Right atrium auricular region (tissue), 2 donors: ENCODE measurements at regions not wholly inside any gene's neighbourhood (a gene's known extent, or its start where the extent isn't known, plus 50 kb on each side); places are given as distances from the start of the nearest gene placed in this dataset.
"Not testable (repeated sequence)": the region's sequence is repeated elsewhere in the genome, so short reads cannot be mapped to it uniquely, and the experiment has no call there.

Source experiments
- DNase-seq: peaks from one replicate; pipeline ENCODE4 v3.0.0-alpha.2; 2019; ENCODE audit warnings: low spot score
- H3K27ac ChIP-seq, 2 donors: fragments of 200-600 bp; sonication (generic); 1 replicate in 1 of 2; 2 replicates in 1 of 2; pipeline ENCODE4 v1.5.1; 2016 to 2019
- H3K27me3 ChIP-seq, 2 donors: fragments of 200-600 bp; sonication (generic); one replicate each; pipeline versions ENCODE4 v1.5.1 to v1.6.0; 2017 to 2019
- H3K36me3 ChIP-seq: fragments of 200-600 bp; sonication (generic); one replicate; pipeline ENCODE4 v1.5.1; 2016
- H3K4me1 ChIP-seq, 2 donors: fragments of 200-600 bp; sonication (generic); one replicate each; pipeline versions ENCODE4 v1.5.1 to v1.6.0; 2017 to 2019
- H3K4me3 ChIP-seq, 2 donors: fragments of 200-600 bp; sonication (generic); 1 replicate in 1 of 2; 2 replicates in 1 of 2; pipeline ENCODE4 v1.5.1; 2017 to 2019; ENCODE audit warnings: mild to moderate bottlenecking in 1 of 2, moderate library complexity in 1 of 2
- H3K9me3 ChIP-seq, 2 donors: fragments of 200-600 bp; sonication (generic); one replicate each; pipeline ENCODE4 v1.5.1; 2019
- TF ChIP-seq, protein P1 (sequence below), 2 donors: fragments of 200-600 bp; sonication (generic); IDR thresholded peaks; one replicate each; pipeline ENCODE4 v1.5.1; 2019; ENCODE audit warnings: antibody characterized with exemption in 2 of 2

DNA sequence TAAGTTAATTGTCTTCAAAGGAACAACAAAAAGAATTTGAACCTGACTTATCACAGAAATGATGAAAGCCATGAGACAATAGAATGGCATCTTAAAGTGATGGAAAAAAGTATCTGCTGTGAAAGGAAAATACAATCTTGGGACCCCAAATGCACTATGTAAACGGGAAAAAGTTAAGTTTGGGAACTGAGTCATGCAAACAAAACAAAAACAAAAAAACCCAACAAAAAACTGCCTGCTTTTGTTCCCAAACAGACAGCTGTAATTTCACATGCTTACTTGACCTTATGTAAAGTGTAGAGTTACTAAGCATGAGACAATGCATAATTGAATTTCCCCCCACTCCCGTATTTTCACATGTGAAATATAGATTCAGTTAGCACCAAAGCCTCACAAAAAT, 122.1 kb upstream of the RBMS1 start:
- H3K27ac ChIP-seq: no peak overlapping the region
- H3K4me3 ChIP-seq: no peak overlapping the region
- H3K36me3 ChIP-seq: no peaks in the 10 kb centered on the region
- TF ChIP-seq, protein P1, sequence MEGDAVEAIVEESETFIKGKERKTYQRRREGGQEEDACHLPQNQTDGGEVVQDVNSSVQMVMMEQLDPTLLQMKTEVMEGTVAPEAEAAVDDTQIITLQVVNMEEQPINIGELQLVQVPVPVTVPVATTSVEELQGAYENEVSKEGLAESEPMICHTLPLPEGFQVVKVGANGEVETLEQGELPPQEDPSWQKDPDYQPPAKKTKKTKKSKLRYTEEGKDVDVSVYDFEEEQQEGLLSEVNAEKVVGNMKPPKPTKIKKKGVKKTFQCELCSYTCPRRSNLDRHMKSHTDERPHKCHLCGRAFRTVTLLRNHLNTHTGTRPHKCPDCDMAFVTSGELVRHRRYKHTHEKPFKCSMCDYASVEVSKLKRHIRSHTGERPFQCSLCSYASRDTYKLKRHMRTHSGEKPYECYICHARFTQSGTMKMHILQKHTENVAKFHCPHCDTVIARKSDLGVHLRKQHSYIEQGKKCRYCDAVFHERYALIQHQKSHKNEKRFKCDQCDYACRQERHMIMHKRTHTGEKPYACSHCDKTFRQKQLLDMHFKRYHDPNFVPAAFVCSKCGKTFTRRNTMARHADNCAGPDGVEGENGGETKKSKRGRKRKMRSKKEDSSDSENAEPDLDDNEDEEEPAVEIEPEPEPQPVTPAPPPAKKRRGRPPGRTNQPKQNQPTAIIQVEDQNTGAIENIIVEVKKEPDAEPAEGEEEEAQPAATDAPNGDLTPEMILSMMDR (IDR thresholded peaks at IDR 0.05): no peak
- H3K9me3 ChIP-seq: peaks cover 0 to 18% of the 10 kb centered on the region in 2 donors
- no peak for DNase-seq
- H3K27me3 ChIP-seq: no peaks in the 10 kb centered on the region
- H3K4me1 ChIP-seq: no peaks in the 10 kb centered on the region

DNA sequence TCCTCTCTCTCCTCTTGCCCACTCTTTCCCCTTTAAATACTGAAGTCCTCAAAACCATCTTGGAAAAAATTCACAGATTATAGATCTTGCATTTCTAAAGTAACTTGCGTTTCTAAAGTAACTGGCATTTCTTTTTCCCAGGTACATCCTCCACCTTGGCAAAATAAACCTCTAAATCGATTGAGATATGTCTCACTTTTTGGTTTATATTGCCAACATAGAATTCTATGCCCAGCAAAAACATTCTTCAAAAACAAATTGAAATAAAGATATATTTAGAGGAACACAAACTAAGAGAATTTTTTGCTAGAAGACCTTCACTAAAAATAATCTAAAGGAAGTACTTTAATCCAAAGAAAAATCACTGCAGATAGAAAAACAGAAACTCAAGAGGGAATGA, 122.5 kb upstream of the RBMS1 start:
- H3K27me3 ChIP-seq: no peaks in the 10 kb centered on the region
- H3K9me3 ChIP-seq: peaks cover 0 to 18% of the 10 kb centered on the region in 2 donors
- TF ChIP-seq, protein P1 (IDR thresholded peaks at IDR 0.05): no peak

DNA sequence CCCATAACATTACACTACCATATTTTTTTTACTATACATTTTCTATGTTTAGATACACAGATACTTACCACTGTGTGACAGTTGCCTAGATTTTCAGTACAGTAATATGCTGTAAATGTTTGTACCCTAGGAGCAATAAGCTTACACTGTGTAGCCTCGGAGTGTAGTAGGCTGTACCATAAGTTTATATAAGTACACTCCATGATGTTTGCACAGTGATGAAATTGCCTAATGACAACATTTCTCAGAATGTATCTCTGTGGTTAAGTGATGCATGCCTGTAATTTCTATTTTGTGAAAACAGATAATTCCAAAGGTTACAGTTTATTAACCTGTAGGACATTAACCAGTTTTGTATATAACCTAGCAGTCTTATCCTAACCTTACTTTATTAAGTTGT, 128.1 kb upstream of the RBMS1 start:
- TF ChIP-seq, protein P1 (IDR thresholded peaks at IDR 0.05): no peak

More for the DNA sequence above, 122.5 kb upstream of the RBMS1 start:
- no peaks in the 10 kb centered on the region for H3K36me3 ChIP-seq
- H3K4me3 ChIP-seq: no peak overlapping the region
- no peaks in the 10 kb centered on the region for H3K4me1 ChIP-seq
- DNase-seq: no peak
- H3K27ac ChIP-seq: no peak overlapping the region

DNA sequence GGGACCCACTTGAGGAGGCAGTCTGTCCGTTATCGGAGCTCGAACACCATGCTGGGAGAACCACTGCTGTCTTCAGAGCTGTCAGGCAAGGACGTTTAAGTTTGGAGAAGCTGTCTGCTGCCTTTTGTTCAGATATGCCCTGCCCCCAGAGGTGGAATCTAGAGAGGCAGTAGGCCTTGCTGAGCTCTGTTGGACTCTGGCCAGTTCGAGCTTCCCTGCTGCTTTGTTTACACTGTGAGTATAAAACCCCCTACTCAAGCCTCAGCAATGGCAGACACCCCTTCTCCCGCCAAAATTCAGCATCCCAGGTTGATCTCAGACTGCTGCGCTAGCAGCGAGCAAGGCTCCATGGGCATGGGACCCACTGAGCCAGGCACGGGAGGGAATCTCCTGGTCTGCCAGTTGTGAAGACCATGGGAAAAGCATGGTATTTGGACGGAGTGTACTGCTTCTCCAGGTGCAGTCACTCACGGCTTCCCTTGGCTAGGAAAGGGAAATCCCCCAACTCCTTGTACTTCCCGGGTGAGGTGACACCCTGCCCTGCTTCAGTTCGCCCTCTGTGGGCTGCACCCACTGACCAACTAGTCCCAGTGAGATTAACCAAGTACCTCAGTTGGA, 134.5 kb upstream of the RBMS1 start:
- H3K4me1 ChIP-seq: peaks cover 0 to 12% of the 10 kb centered on the region in 2 donors
- not testable (repeated sequence) for H3K4me3 ChIP-seq, H3K36me3 ChIP-seq, H3K9me3 ChIP-seq, H3K27ac ChIP-seq, H3K27me3 ChIP-seq, DNase-seq

More for the DNA sequence above, 128.1 kb upstream of the RBMS1 start:
- no peaks in the 10 kb centered on the region for H3K27me3 ChIP-seq
- no peak overlapping the region for H3K27ac ChIP-seq
- H3K4me3 ChIP-seq: no peak overlapping the region
- no peak for DNase-seq
- no peaks in the 10 kb centered on the region for H3K36me3 ChIP-seq
- peaks cover 0 to 10% of the 10 kb centered on the region in 2 donors for H3K9me3 ChIP-seq
- H3K4me1 ChIP-seq: no peaks in the 10 kb centered on the region

DNA sequence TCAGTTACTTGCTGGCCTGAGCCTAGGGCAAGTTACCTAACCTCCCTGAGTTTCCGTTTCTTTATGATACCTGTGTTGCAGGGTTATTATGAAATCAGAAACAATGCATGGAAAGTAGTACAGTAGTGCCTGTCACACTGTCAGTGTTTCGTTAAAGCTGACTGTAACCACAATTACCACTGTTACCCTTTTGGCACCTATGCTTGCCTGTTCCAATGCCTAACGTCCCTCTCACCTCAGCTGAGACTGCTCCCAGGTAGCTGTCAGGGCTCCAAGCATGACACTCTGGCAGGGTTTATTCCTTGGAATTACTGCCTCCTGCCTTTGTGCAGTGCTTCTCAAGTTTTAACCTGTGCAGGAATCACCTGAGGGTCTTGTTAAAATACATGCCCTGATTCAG, 135.2 kb upstream of the RBMS1 start:
- no peak for DNase-seq
- H3K36me3 ChIP-seq: no peaks in the 10 kb centered on the region
- TF ChIP-seq, protein P1 (IDR thresholded peaks at IDR 0.05): no peak
- no peak overlapping the region for H3K4me3 ChIP-seq
- peaks cover 0 to 12% of the 10 kb centered on the region in 2 donors for H3K4me1 ChIP-seq
- no peak overlapping the region for H3K27ac ChIP-seq
- H3K9me3 ChIP-seq: peaks cover 0 to 3% of the 10 kb centered on the region in 2 donors
- no peaks in the 10 kb centered on the region for H3K27me3 ChIP-seq

DNA sequence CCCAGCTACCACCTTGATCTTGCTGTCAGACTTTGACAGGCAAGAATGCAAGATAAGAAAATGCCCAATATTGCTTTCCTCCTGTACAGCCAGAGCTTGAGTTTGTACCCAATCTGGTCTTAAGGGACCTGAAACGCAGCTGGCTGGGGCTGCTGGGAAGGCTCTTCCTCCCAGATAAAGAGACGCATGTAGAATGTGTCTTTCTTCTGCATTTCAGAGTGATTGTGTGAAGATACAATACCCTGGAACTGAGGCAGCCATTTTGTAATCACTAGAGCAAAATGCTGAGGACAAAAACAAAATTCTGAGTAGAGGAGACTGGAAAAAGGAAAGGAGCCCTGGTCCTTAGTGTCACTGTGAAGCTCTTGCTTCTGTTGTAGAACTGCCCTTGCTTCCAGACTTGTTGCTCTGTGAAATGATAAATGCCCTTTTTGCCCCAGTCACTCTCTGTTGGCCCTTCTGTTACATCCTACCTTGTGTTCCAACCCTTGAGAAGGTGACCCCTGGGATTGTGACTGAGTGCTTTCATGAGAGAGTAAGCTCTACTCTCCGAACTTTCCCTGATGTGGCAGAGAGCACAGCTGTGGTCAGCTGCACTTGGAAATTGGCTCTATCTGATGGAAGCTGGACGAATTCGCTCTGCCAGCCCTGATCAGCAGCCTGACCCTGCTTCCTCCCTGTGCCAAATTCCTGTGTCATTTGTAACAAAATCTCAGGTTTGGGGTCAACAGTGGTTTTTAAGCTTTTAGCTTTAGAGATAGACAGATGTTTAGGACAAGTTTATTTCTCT, 137.4 kb upstream of the RBMS1 start:
- no peak for DNase-seq
- H3K9me3 ChIP-seq: no peaks in the 10 kb centered on the region
- no peak overlapping the region for H3K4me3 ChIP-seq
- H3K36me3 ChIP-seq: no peaks in the 10 kb centered on the region
- H3K4me1 ChIP-seq: peaks cover 0 to 28% of the 10 kb centered on the region in 2 donors
- peak overlapping the region; percentile 7 to 57 for H3K27ac ChIP-seq
- TF ChIP-seq, protein P1 (IDR thresholded peaks at IDR 0.05): no peak
- no peaks in the 10 kb centered on the region for H3K27me3 ChIP-seq
